ENCODE measurements at regions not wholly inside any gene's neighbourhood (a gene's known extent, or its start where the extent isn't known, plus 50 kb on each side); places are given as distances from the start of the nearest gene placed in this dataset.

GRCh38 chr5:125176005-125176390, 429.6 kb upstream of the ZNF608 start:
- Histone ChIP-seq H3K27me3 (ENCODE audit: control insufficient read depth, insufficient read depth, low read length) (no peaks in the 10 kb centered on the region), H3K4me1 (ENCODE audit: control insufficient read depth, insufficient read depth, low read length) (peaks cover 10% of the 10 kb centered on the region; the same call in 1 of the 2 replicates), H3K27ac (ENCODE audit: low read length) (peak overlapping the region; percentile 74; the same call in 1 of the 2 replicates), H3K36me3 (ENCODE audit: control insufficient read depth, insufficient read depth, low read length) (no peaks in the 10 kb centered on the region), H3K4me3 (ENCODE audit: low read depth in 2 of 2, low read length in 2 of 2) (no peak overlapping the region), H3K9me3 (ENCODE audit: control insufficient read depth, insufficient read depth, low read depth, low read length) (no peaks in the 10 kb centered on the region)
- intact Hi-C loops (cut with micrococcal nuclease; ENCODE audit: unreplicated experiment) (no loop called here), in situ Hi-C loops (cut with HindIII; ENCODE audit: low pct_unique_long_range_greater_than_20kb, low sequenced_read_pairs) (no loop called here)
- no peak for DNase-seq (ENCODE audit: low read depth, low spot score)
- BruUV-seq (replicated peaks), result no TSS peak
- ChIA-PET POLR2A (no interaction called here), CTCF (no interaction called here)
- TF ChIP-seq TCF7L2 (IDR thresholded peaks at IDR 0.05; ENCODE audit: low read depth, low read length) (peak; percentile 85; the same call in 1 of the 2 replicates), POLR2AphosphoS5 (IDR thresholded peaks at IDR 0.05; ENCODE audit: low read depth, low read length) (0 out of 2 replicates have a peak, but pooled peaks have one; percentile 29)
- TF ChIP-seq, protein P1, sequence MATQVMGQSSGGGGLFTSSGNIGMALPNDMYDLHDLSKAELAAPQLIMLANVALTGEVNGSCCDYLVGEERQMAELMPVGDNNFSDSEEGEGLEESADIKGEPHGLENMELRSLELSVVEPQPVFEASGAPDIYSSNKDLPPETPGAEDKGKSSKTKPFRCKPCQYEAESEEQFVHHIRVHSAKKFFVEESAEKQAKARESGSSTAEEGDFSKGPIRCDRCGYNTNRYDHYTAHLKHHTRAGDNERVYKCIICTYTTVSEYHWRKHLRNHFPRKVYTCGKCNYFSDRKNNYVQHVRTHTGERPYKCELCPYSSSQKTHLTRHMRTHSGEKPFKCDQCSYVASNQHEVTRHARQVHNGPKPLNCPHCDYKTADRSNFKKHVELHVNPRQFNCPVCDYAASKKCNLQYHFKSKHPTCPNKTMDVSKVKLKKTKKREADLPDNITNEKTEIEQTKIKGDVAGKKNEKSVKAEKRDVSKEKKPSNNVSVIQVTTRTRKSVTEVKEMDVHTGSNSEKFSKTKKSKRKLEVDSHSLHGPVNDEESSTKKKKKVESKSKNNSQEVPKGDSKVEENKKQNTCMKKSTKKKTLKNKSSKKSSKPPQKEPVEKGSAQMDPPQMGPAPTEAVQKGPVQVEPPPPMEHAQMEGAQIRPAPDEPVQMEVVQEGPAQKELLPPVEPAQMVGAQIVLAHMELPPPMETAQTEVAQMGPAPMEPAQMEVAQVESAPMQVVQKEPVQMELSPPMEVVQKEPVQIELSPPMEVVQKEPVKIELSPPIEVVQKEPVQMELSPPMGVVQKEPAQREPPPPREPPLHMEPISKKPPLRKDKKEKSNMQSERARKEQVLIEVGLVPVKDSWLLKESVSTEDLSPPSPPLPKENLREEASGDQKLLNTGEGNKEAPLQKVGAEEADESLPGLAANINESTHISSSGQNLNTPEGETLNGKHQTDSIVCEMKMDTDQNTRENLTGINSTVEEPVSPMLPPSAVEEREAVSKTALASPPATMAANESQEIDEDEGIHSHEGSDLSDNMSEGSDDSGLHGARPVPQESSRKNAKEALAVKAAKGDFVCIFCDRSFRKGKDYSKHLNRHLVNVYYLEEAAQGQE (IDR thresholded peaks at IDR 0.05; ENCODE audit: insufficient read depth in 1 of 2, low read depth in 2 of 2, low read length in 1 of 2), result no peak
- ATAC-seq, result no peak

GRCh38 chr5:125177340-125177739, 430.9 kb upstream of the ZNF608 start:
- ChIA-PET CTCF (no interaction called here), POLR2A (no interaction called here)
- Histone ChIP-seq H3K9me3 (ENCODE audit: control insufficient read depth, insufficient read depth, low read depth, low read length) (no peaks in the 10 kb centered on the region), H3K27ac (ENCODE audit: low read length) (peak overlapping the region; percentile 74; the same call in 1 of the 2 replicates), H3K4me3 (ENCODE audit: low read depth in 2 of 2, low read length in 2 of 2) (no peak overlapping the region), H3K27me3 (ENCODE audit: control insufficient read depth, insufficient read depth, low read length) (no peaks in the 10 kb centered on the region), H3K4me1 (ENCODE audit: control insufficient read depth, insufficient read depth, low read length) (peaks cover 10% of the 10 kb centered on the region; the same call in 1 of the 2 replicates), H3K36me3 (ENCODE audit: control insufficient read depth, insufficient read depth, low read length) (no peaks in the 10 kb centered on the region)
- in situ Hi-C loops (cut with HindIII; ENCODE audit: low pct_unique_long_range_greater_than_20kb, low sequenced_read_pairs) (no loop called here), intact Hi-C loops (cut with micrococcal nuclease; ENCODE audit: unreplicated experiment) (no loop called here)
- BruUV-seq (replicated peaks), result no TSS peak
- TF ChIP-seq TCF7L2 (IDR thresholded peaks at IDR 0.05; ENCODE audit: low read depth, low read length) (no peak), CTCF (IDR thresholded peaks at IDR 0.05) (no peak), SIN3A (IDR thresholded peaks at IDR 0.05; ENCODE audit: borderline replicate concordance, insufficient read depth, low read depth, low read length) (no peak), POLR2AphosphoS5 (IDR thresholded peaks at IDR 0.05; ENCODE audit: low read depth, low read length) (no peak)
- TF ChIP-seq, protein P1 (IDR thresholded peaks at IDR 0.05; ENCODE audit: insufficient read depth in 1 of 2, low read depth in 2 of 2, low read length in 1 of 2), result no peak
- DNase-seq (ENCODE audit: low read depth, low spot score) (no peak), ATAC-seq (no peak)
